Esophagus squamous epithelium (tissue), 4 donors: ENCODE measurements at regions not wholly inside any gene's neighbourhood (a gene's known extent, or its start where the extent isn't known, plus 50 kb on each side); places are given as distances from the start of the nearest gene placed in this dataset.

Experiments
- CTCF ChIP-seq, 6 experiments: fragments of 450-650 bp in 4 of 6; fragments of 200-600 bp in 2 of 6; sonication (generic) in 2 of 6; IDR thresholded peaks; one replicate each; pipeline ENCODE4 v1.5.1; 2016 to 2019; ENCODE audit warnings: antibody characterized with exemption in 6 of 6, mild to moderate bottlenecking in 4 of 6, moderate library complexity in 4 of 6
- POLR2A ChIP-seq, 4 donors: fragments of 450-650 bp; IDR thresholded peaks; one replicate each; pipeline ENCODE4 v1.6.1; 2017; ENCODE audit warnings: antibody characterized with exemption in 4 of 4, mild to moderate bottlenecking in 4 of 4, moderate library complexity in 3 of 4

GRCh38 chr5:114838937-114839336 is 330.8 kb downstream of the TRIM36 start:
- no peak for TF ChIP-seq CTCF (IDR thresholded peaks at IDR 0.05)
- TF ChIP-seq POLR2A (IDR thresholded peaks at IDR 0.05): no peak
